ENCODE measurements at regions not wholly inside any gene's neighbourhood (a gene's known extent, or its start where the extent isn't known, plus 50 kb on each side); places are given as distances from the start of the nearest gene placed in this dataset.
A peak's percentile ranks its signal among the peaks of the same experiment; 100 is the strongest.

GRCh38 chr15:24761704-24762302 is 86.2 kb downstream of the NPAP1 start:
- Histone ChIP-seq H3K27me3 (peaks cover 0 to 6% (median 0%) of the 10 kb centered on the region in 3 donors), H3K36me3 (no peaks in the 10 kb centered on the region), H3K4me1 (no peaks in the 10 kb centered on the region), H3K9me3 (peaks cover 0 to 7% (median 0%) of the 10 kb centered on the region in 4 donors), H3K4me3 (no peak overlapping the region), H3K27ac (no peak overlapping the region)
- intact Hi-C loops (cut with DNase I; ENCODE audit: low total_unique reads): no loop called here
- DNase-seq: peak in 1 of 2 donors; percentile 17
- TF ChIP-seq EP300 (IDR thresholded peaks at IDR 0.05): no peak
- peak in 3 of 7 experiments; percentile 9 to 41 (median 12) for TF ChIP-seq CTCF (IDR thresholded peaks at IDR 0.05)
- WGBS, 5 donors: 64 to 73% (median 69%) methylated on average over 5 of the region's 5 CpGs

- no peak overlapping the region for H3K27ac ChIP-seq
- no peaks in the 10 kb centered on the region for H3K4me1 ChIP-seq
- no peak overlapping the region for H3K4me3 ChIP-seq
- WGBS, 5 donors: 64 to 79% (median 68%) methylated on average over 4 of the region's 4 CpGs
- TF ChIP-seq POLR2A (IDR thresholded peaks at IDR 0.05) (no peak), EP300 (IDR thresholded peaks at IDR 0.05) (no peak), POLR2AphosphoS5 (IDR thresholded peaks at IDR 0.05) (no peak), CTCF (IDR thresholded peaks at IDR 0.05) (no peak)
- DNase-seq: no peak
- H3K27me3 ChIP-seq: peaks cover 0 to 6% (median 0%) of the 10 kb centered on the region in 3 donors
- peaks cover 0 to 7% (median 0%) of the 10 kb centered on the region in 4 donors for H3K9me3 ChIP-seq
- no peaks in the 10 kb centered on the region for H3K36me3 ChIP-seq
- intact Hi-C loops (cut with DNase I; ENCODE audit: low total_unique reads): no loop called here
Observed at GRCh38 chr15:24763891-24764290, 88.3 kb downstream of the NPAP1 start.

GRCh38 chr15:24764375-24765171 is 89.0 kb downstream of the NPAP1 start:
- peaks cover 0 to 4% (median 0%) of the 10 kb centered on the region in 3 donors for H3K27me3 ChIP-seq
- H3K27ac ChIP-seq: no peak overlapping the region
- no peak for DNase-seq
- intact Hi-C loops (cut with DNase I; ENCODE audit: low total_unique reads): no loop called here
- TF ChIP-seq EP300 (IDR thresholded peaks at IDR 0.05): no peak
- TF ChIP-seq CTCF (IDR thresholded peaks at IDR 0.05): no peak
- no peak for TF ChIP-seq POLR2A (IDR thresholded peaks at IDR 0.05)
- no peak for TF ChIP-seq POLR2AphosphoS5 (IDR thresholded peaks at IDR 0.05)
- no peaks in the 10 kb centered on the region for H3K4me1 ChIP-seq
- peaks cover 0 to 7% (median 0%) of the 10 kb centered on the region in 4 donors for H3K9me3 ChIP-seq
- no peaks in the 10 kb centered on the region for H3K36me3 ChIP-seq
- WGBS, 5 donors: 76 to 89% (median 85%) methylated on average over 7 of the region's 7 CpGs
- H3K4me3 ChIP-seq: no peak overlapping the region

- 42 to 64% (median 48%) methylated on average over 1 of the region's 1 CpG for WGBS, 5 donors
- Histone ChIP-seq H3K27me3 (no peaks in the 10 kb centered on the region), H3K4me1 (no peaks in the 10 kb centered on the region), H3K27ac (no peak overlapping the region), H3K4me3 (no peak overlapping the region), H3K9me3 (peaks cover 0 to 9% (median 2%) of the 10 kb centered on the region in 4 donors), H3K36me3 (no peaks in the 10 kb centered on the region)
- intact Hi-C loops (cut with DNase I; ENCODE audit: low total_unique reads): no loop called here
- DNase-seq: no peak
- TF ChIP-seq POLR2AphosphoS5 (IDR thresholded peaks at IDR 0.05): no peak
- TF ChIP-seq POLR2A (IDR thresholded peaks at IDR 0.05): no peak
- no peak for TF ChIP-seq CTCF (IDR thresholded peaks at IDR 0.05)
- no peak for TF ChIP-seq EP300 (IDR thresholded peaks at IDR 0.05)
Observed at GRCh38 chr15:24766511-24767133, 91.0 kb downstream of the NPAP1 start.

Data from stomach (tissue), 8 donors.